ENCODE measurements at regions not wholly inside any gene's neighbourhood (a gene's known extent, or its start where the extent isn't known, plus 50 kb on each side); places are given as distances from the start of the nearest gene placed in this dataset.

DNA sequence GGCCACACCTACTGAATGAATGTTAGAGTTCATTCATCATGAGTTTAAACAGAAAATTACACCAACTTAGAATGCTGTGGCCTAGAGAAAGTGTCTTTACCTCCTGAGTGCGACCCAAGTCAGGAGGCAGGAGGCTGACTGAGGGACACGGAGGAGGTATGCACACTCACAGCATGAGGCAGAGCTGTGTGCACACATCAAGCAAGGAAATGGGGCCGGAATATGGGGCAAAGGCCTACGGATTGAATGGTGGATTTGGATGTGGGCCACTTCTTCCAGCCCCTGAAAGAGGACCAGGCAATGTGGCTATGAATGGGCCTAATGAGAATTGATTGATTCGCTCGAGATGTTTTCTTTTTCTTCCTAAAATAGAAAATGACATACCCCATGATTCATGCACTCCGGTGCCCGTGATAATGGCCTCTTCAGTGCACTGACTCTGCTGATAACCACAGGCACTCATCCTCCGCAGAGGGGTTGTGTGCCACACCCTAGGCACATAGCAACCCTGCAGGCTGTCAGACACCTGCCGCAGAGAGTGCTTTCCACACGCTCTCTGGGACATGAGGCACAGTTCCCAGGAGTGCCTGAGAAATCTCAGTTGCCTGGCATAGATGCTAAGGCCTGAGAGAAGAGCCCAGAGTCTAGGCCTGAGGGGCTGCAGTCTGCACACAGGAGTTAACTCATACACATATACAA, 155.5 kb downstream of the GLUL start:
- intact Hi-C loops (cut with micrococcal nuclease; ENCODE audit: unreplicated experiment) (no loop called here), in situ Hi-C loops (cut with HindIII; ENCODE audit: extremely low pct_ligation_motif_present, low pct_unique_long_range_greater_than_20kb) (no loop called here)
- Histone ChIP-seq H3K4me2 (ENCODE audit: low read depth, low read length) (no peak overlapping the region), H3K27ac (ENCODE audit: extremely low read length, insufficient read depth, low read length) (no peak overlapping the region), H3K9ac (ENCODE audit: insufficient read depth, low read depth, low read length) (no peak overlapping the region), H3K4me1 (ENCODE audit: insufficient read depth, low read length) (peaks cover 23% of the 10 kb centered on the region), H3K27me3 (ENCODE audit: control insufficient read depth in 1 of 2, insufficient read depth in 2 of 2, low read length in 2 of 2) (no peaks in the 10 kb centered on the region), H4K20me1 (ENCODE audit: insufficient read depth, low read length) (no peaks in the 10 kb centered on the region), H3K4me3 (replicated peaks in 1 of 3; ENCODE audit: insufficient read depth in 1 of 3, low read depth in 2 of 3, low read length in 3 of 3) (no peak overlapping the region), H3K9me3 (ENCODE audit: low read length) (no peaks in the 10 kb centered on the region), H3K79me2 (ENCODE audit: insufficient read depth, low read length) (no peaks in the 10 kb centered on the region), H3K36me3 (replicated peaks in 1 of 2; ENCODE audit: control insufficient read depth in 1 of 2, insufficient read depth in 2 of 2, low read length in 2 of 2) (no peaks in the 10 kb centered on the region), H2AFZ (ENCODE audit: low read length) (no peak overlapping the region)
- no TSS peak for BruUV-seq (replicated peaks)
- 75% methylated on average over 9 of the region's 11 CpGs for WGBS (ENCODE audit: low lambda C conversion rate)
- ATAC-seq (no peak), FAIRE-seq (no peak), DNase-seq (ENCODE audit: low spot score) (no peak)
- POLR2A ChIA-PET, result no interaction called here
- no peak for TF ChIP-seq WIZ (CRISPR knock-in tag; IDR thresholded peaks at IDR 0.05)
- no peak for TF ChIP-seq CBX5 (CRISPR knock-in tag; IDR thresholded peaks at IDR 0.05; ENCODE audit: borderline replicate concordance)
- TF ChIP-seq GTF2F1 (IDR thresholded peaks at IDR 0.05; ENCODE audit: low read length), result no peak
- TF ChIP-seq HDAC1 (CRISPR knock-in tag; IDR thresholded peaks at IDR 0.05), result no peak
- no peak for TF ChIP-seq XRCC5 (optimal IDR thresholded peaks at IDR 0.05; ENCODE audit: low read length)
- CTCF ChIA-PET (ENCODE audit: low intra/inter-chr PET ratio, low total read pairs), result no interaction called here

DNA sequence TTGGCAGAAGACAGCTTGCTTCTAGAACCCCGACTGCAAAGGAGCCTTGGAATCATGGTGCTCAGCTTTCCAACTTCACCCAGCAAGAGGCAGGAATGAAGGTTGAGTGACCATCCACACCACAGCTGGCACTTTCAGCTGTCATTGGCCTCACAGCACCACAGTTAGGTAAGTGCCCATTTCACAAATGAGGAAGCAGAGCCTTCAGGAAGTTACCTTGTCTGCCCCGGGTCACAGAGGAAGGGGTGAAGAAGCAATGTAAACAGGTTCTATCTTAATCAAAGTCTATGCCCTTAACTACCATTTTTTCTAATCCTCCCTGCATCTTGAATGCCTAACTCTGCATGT, 156.0 kb downstream of the GLUL start:
- ATAC-seq, result no peak
- TF ChIP-seq KLF13 (CRISPR knock-in tag; IDR thresholded peaks at IDR 0.05) (no peak), NFKBIZ (CRISPR knock-in tag; IDR thresholded peaks at IDR 0.05) (no peak), GTF3A (CRISPR knock-in tag; conservative IDR thresholded peaks at IDR 0.05) (no peak), ZNF7 (CRISPR knock-in tag; IDR thresholded peaks at IDR 0.05) (no peak), ZMAT3 (CRISPR knock-in tag; conservative IDR thresholded peaks at IDR 0.05) (no peak), ETV5 (CRISPR knock-in tag; IDR thresholded peaks at IDR 0.05; ENCODE audit: borderline replicate concordance) (no peak), ZKSCAN1 (IDR thresholded peaks at IDR 0.05; ENCODE audit: low read length) (no peak)
- TF ChIP-seq, protein P1, sequence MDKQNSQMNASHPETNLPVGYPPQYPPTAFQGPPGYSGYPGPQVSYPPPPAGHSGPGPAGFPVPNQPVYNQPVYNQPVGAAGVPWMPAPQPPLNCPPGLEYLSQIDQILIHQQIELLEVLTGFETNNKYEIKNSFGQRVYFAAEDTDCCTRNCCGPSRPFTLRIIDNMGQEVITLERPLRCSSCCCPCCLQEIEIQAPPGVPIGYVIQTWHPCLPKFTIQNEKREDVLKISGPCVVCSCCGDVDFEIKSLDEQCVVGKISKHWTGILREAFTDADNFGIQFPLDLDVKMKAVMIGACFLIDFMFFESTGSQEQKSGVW (CRISPR knock-in tag; IDR thresholded peaks at IDR 0.05; ENCODE audit: borderline replicate concordance), result no peak
- TF ChIP-seq, protein P2, sequence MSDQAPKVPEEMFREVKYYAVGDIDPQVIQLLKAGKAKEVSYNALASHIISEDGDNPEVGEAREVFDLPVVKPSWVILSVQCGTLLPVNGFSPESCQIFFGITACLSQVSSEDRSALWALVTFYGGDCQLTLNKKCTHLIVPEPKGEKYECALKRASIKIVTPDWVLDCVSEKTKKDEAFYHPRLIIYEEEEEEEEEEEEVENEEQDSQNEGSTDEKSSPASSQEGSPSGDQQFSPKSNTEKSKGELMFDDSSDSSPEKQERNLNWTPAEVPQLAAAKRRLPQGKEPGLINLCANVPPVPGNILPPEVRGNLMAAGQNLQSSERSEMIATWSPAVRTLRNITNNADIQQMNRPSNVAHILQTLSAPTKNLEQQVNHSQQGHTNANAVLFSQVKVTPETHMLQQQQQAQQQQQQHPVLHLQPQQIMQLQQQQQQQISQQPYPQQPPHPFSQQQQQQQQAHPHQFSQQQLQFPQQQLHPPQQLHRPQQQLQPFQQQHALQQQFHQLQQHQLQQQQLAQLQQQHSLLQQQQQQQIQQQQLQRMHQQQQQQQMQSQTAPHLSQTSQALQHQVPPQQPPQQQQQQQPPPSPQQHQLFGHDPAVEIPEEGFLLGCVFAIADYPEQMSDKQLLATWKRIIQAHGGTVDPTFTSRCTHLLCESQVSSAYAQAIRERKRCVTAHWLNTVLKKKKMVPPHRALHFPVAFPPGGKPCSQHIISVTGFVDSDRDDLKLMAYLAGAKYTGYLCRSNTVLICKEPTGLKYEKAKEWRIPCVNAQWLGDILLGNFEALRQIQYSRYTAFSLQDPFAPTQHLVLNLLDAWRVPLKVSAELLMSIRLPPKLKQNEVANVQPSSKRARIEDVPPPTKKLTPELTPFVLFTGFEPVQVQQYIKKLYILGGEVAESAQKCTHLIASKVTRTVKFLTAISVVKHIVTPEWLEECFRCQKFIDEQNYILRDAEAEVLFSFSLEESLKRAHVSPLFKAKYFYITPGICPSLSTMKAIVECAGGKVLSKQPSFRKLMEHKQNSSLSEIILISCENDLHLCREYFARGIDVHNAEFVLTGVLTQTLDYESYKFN (CRISPR knock-in tag; conservative IDR thresholded peaks at IDR 0.05), result no peak
- in situ Hi-C loops (cut with HindIII; ENCODE audit: extremely low pct_ligation_motif_present, low pct_unique_long_range_greater_than_20kb), result no loop called here
- Histone ChIP-seq H3K4me3 (replicated peaks in 1 of 3; ENCODE audit: insufficient read depth in 1 of 3, low read depth in 2 of 3, low read length in 3 of 3) (no peak overlapping the region), H3K79me2 (ENCODE audit: insufficient read depth, low read length) (no peaks in the 10 kb centered on the region), H3K4me1 (ENCODE audit: insufficient read depth, low read length) (peaks cover 23% of the 10 kb centered on the region), H3K9ac (ENCODE audit: insufficient read depth, low read depth, low read length) (no peak overlapping the region), H3K36me3 (replicated peaks in 1 of 2; ENCODE audit: control insufficient read depth in 1 of 2, insufficient read depth in 2 of 2, low read length in 2 of 2) (no peaks in the 10 kb centered on the region), H4K20me1 (ENCODE audit: insufficient read depth, low read length) (no peaks in the 10 kb centered on the region), H3K27ac (ENCODE audit: extremely low read length, insufficient read depth, low read length) (no peak overlapping the region), H3K27me3 (ENCODE audit: control insufficient read depth in 1 of 2, insufficient read depth in 2 of 2, low read length in 2 of 2) (no peaks in the 10 kb centered on the region), H2AFZ (ENCODE audit: low read length) (no peak overlapping the region), H3K4me2 (ENCODE audit: low read depth, low read length) (no peak overlapping the region), H3K9me3 (ENCODE audit: low read length) (no peaks in the 10 kb centered on the region)
- no peak for FAIRE-seq
- BruUV-seq (replicated peaks), result no TSS peak
- intact Hi-C loops (cut with micrococcal nuclease; ENCODE audit: unreplicated experiment), result no loop called here
- ChIA-PET CTCF (ENCODE audit: low intra/inter-chr PET ratio, low total read pairs) (no interaction called here), POLR2A (no interaction called here)
- WGBS (ENCODE audit: low lambda C conversion rate), result 52% methylated on average over 2 of the region's 2 CpGs
- no peak for DNase-seq (ENCODE audit: low spot score)
